GM12865 (cell line): ENCODE measurements at regions not wholly inside any gene's neighbourhood (a gene's known extent, or its start where the extent isn't known, plus 50 kb on each side); places are given as distances from the start of the nearest gene placed in this dataset.

Source experiments
- DNase-seq: peaks from one replicate; pipeline ENCODE4 v3.0.0; 2010; ENCODE audit warnings: low read depth
- H3K4me3 ChIP-seq: 2 replicates; pipeline ENCODE4 v1.5.1; 2011; ENCODE audit warnings: mild to moderate bottlenecking, low read depth, low read length, control low read depth
- TF ChIP-seq, protein P1 (sequence below): IDR thresholded peaks from 2 replicates; pipeline ENCODE4 v1.5.1; 2011; ENCODE audit warnings: low read length, control low read depth, low read depth, inconsistent platforms; ENCODE audit not compliant: insufficient read depth; ENCODE audit errors: missing control alignments

DNA sequence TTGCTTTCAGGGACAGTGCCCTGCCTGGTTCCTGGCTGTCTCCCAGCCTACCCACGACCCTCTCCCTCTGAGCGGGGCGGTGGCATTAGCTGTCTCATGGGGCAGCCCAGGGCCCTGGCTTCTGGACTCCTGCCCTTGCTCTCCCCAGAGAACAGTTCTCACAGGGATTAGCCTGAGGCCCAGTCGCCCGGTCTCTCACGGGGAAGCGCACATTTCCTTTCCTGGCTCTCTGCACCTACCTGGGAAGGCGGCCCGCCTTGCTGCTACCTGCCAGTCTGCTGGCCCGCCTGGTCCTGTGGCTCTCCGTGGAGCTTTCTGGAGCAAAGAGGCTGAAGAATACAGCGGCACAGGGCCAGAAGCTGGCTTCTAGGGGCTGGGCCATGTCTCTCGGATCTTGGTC, 128.4 kb downstream of the FHDC1 start:
- no peak overlapping the region for H3K4me3 ChIP-seq
- no peak for DNase-seq
- TF ChIP-seq, protein P1, sequence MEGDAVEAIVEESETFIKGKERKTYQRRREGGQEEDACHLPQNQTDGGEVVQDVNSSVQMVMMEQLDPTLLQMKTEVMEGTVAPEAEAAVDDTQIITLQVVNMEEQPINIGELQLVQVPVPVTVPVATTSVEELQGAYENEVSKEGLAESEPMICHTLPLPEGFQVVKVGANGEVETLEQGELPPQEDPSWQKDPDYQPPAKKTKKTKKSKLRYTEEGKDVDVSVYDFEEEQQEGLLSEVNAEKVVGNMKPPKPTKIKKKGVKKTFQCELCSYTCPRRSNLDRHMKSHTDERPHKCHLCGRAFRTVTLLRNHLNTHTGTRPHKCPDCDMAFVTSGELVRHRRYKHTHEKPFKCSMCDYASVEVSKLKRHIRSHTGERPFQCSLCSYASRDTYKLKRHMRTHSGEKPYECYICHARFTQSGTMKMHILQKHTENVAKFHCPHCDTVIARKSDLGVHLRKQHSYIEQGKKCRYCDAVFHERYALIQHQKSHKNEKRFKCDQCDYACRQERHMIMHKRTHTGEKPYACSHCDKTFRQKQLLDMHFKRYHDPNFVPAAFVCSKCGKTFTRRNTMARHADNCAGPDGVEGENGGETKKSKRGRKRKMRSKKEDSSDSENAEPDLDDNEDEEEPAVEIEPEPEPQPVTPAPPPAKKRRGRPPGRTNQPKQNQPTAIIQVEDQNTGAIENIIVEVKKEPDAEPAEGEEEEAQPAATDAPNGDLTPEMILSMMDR: no peak

GRCh38 chr4:153065276-153065675, 129.2 kb downstream of the FHDC1 start:
- DNase-seq: no peak
- TF ChIP-seq, protein P1: no peak
- no peak overlapping the region for H3K4me3 ChIP-seq

DNA sequence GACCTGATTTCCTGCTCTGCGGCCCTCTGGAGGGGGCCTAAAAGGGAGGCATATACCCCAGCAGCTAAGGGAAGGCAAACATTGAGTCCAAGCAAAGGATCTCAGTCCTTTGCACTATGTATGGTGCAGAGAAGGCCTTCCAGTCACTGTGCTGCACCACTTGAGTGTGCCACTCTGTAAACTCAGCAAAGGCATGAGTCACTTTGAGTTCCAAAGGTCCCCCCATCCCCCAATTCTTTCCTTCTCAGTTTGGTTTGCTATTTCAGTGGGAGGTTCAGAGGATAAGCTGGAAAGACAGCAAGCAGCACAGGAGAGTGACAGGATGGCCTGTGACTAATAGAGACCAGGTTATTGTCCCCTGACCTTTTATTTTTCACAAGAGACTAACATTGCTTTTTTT, 131.3 kb downstream of the FHDC1 start:
- TF ChIP-seq, protein P1: no peak
- no peak overlapping the region for H3K4me3 ChIP-seq
- DNase-seq: no peak

GRCh38 chr4:153068751-153069150, 132.6 kb downstream of the FHDC1 start:
- no peak overlapping the region for H3K4me3 ChIP-seq
- TF ChIP-seq, protein P1: no peak
- DNase-seq: no peak

DNA sequence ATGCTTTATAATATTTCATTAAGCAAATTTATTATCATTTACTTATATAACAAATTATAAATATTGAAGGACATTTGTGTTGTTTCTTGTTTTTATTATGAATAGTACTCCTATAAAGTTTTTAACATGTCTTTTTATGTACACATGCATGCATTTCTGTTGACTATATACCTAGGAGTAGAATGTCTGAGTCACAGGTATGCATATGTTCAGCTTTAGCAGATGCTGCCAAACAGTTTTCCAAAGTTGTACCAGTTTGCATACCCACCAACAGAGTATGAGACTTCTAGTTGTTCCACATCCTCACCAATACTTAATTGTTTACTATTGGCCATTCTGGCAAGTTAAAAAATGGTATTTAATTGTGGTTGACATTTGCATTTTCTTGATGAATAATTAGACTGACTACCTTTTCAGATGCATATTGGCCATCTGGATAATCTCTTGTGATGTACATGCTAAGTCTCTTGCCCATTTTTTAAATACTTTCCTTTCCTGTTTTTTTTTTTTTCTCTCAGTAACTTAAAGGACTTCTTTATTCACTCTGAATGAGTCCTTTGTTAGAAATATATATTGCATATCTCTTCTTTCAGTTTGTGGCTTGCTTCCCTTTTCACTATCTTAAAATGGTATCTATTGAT, 132.2 kb upstream of the TRIM2 start:
- no peak overlapping the region for H3K4me3 ChIP-seq
- no peak for DNase-seq
- TF ChIP-seq, protein P1: no peak

GRCh38 chr4:153072661-153073060, 131.6 kb upstream of the TRIM2 start:
- DNase-seq: no peak
- TF ChIP-seq, protein P1: no peak
- no peak overlapping the region for H3K4me3 ChIP-seq

DNA sequence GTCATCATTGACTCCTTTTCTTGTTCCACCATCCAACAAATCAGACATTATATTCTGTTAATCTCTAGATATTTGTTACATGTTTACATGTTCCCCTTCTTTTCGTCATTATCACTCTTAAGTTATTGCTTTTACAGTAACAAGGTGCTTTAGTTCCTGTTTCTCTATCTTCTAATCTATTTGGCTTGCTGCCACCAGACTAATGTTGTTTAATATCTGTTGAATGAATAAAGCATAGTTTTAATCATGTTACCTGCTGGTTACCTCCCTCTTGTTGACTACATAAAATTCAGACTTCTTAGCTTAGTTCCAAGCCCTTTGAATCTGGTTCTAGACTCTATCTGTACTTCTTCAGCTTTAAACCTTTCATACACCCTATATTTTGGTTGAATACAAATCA, 129.8 kb upstream of the TRIM2 start:
- no peak overlapping the region for H3K4me3 ChIP-seq
- no peak for DNase-seq
- TF ChIP-seq, protein P1: no peak
